OCI-LY3 (cell line): ENCODE measurements at regions not wholly inside any gene's neighbourhood (a gene's known extent, or its start where the extent isn't known, plus 50 kb on each side); places are given as distances from the start of the nearest gene placed in this dataset.

Experiments
- CTCF ChIP-seq: fragments of 200-600, 300-600 bp; sonication (generic); IDR thresholded peaks from 2 replicates; pipeline ENCODE4 v1.5.1; 2014; ENCODE audit warnings: antibody characterized with exemption, low read length, low read depth
- EZH2phosphoT487 ChIP-seq: fragments of 200-600 bp; shearing (Covaris generic); IDR thresholded peaks from 2 replicates; pipeline ENCODE4 v1.6.1; 2018; ENCODE audit warnings: antibody characterized with exemption, mixed run types, low read depth

GRCh38 chr3:156037356-156037755 lies 83.0 kb upstream of the KCNAB1 start:
- no peak for TF ChIP-seq CTCF
- no peak for TF ChIP-seq EZH2phosphoT487
